ENCODE measurements at regions not wholly inside any gene's neighbourhood (a gene's known extent, or its start where the extent isn't known, plus 50 kb on each side); places are given as distances from the start of the nearest gene placed in this dataset.

DNA sequence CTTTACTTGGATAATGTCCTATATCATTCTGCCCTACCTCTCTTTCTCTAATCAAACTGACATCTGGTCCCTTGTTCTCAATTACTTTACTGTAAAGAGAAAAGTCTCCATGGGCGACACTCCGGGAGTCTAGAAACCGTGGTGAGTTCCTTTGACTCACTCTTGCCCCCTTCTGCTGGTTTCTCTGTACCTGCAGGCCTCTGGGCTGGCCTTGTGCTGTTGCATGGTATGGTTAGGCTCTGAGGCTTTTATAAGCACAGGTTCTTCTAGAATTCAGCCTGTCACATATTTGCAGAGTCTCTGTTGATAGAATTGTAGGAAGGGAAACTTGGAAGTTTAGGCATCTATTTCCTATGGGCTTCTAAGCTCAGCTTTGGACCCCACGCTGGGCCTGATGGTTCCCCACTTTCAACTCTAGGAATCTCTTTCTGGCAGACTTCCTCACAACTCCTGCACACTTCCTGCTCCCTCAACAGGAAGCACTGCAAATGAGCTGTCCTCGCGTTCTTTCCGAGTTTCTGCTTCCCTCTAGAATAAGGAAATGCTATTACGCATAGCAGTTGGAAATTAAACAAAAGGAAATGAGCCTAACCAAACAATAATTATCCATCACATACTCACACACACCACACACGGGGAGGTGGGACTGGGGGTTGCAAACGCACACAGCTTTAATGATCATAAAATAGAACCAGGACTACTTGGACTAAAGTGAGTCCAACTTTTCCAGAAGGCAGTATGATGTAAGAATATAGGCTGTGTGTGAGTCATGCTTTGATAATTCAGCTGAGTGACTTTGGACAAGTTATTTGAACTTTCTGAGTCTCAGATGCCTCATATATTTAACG is 683.3 kb downstream of the QKI start:
- TF ChIP-seq, protein P1, sequence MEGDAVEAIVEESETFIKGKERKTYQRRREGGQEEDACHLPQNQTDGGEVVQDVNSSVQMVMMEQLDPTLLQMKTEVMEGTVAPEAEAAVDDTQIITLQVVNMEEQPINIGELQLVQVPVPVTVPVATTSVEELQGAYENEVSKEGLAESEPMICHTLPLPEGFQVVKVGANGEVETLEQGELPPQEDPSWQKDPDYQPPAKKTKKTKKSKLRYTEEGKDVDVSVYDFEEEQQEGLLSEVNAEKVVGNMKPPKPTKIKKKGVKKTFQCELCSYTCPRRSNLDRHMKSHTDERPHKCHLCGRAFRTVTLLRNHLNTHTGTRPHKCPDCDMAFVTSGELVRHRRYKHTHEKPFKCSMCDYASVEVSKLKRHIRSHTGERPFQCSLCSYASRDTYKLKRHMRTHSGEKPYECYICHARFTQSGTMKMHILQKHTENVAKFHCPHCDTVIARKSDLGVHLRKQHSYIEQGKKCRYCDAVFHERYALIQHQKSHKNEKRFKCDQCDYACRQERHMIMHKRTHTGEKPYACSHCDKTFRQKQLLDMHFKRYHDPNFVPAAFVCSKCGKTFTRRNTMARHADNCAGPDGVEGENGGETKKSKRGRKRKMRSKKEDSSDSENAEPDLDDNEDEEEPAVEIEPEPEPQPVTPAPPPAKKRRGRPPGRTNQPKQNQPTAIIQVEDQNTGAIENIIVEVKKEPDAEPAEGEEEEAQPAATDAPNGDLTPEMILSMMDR (IDR thresholded peaks at IDR 0.05; ENCODE audit: unreplicated experiment) = no peak
- H3K4me1 Mint-ChIP-seq (ENCODE audit: unreplicated experiment) = peaks cover 65% of the 10 kb centered on the region
- peak overlapping the region; percentile 93 for H3K27ac Mint-ChIP-seq (ENCODE audit: unreplicated experiment)
- H3K36me3 Mint-ChIP-seq (ENCODE audit: low read depth, unreplicated experiment) = peaks cover 4% of the 10 kb centered on the region
- peak; percentile 52 for DNase-seq (ENCODE audit: low spot score)
- no peak overlapping the region for H3K4me3 Mint-ChIP-seq (ENCODE audit: unreplicated experiment)
- H3K9me3 Mint-ChIP-seq (ENCODE audit: unreplicated experiment) = no peaks in the 10 kb centered on the region
- peaks cover 7% of the 10 kb centered on the region for H3K27me3 Mint-ChIP-seq (ENCODE audit: unreplicated experiment)

DNA sequence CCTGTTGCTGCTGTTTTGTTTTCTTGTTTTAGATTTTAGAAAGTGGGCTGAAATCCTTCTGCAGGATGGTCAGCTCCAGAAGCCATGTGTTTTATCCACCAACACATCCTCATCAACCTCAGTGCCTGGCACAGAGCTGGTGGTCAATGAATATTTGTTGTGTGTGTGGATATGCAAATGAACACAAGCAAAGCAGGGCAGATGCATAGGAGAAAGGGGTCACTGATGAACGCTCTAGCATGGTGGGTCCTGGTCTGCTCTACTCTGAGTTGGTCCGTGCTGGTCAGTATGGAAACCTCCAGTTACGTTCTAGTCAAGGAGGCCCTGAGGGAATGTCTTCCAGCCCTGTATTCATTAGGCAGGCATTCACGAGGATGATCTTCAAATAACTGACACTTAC is 682.5 kb downstream of the QKI start:
- H3K4me1 Mint-ChIP-seq (ENCODE audit: unreplicated experiment) = peaks cover 58% of the 10 kb centered on the region
- peaks cover 7% of the 10 kb centered on the region for H3K27me3 Mint-ChIP-seq (ENCODE audit: unreplicated experiment)
- peak overlapping the region; percentile 93 for H3K27ac Mint-ChIP-seq (ENCODE audit: unreplicated experiment)

DNA sequence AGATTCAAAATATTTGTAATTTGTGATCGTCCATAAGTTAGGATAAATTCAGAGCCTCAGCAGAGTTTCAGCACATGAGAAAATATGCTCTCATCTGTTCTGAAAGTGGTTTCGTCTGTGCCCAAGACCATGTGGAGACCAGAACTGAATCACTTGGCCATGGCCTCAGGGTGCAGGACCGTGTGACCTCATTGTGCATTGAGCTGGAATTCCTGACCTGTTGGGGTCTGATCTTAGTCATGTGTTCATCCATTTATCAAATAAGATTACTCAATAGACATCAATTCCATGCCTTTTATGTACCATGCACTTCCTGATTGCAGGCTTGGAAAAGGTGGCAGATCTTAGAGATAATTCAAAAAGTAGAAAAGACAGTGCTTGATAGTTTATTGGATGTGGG is 680.5 kb downstream of the QKI start:
- TF ChIP-seq, protein P1 (IDR thresholded peaks at IDR 0.05; ENCODE audit: unreplicated experiment) = no peak
- H3K27ac Mint-ChIP-seq (ENCODE audit: unreplicated experiment) = no peak overlapping the region
- no peaks in the 10 kb centered on the region for H3K9me3 Mint-ChIP-seq (ENCODE audit: unreplicated experiment)
- no peak overlapping the region for H3K4me3 Mint-ChIP-seq (ENCODE audit: unreplicated experiment)
- no peak for DNase-seq (ENCODE audit: low spot score)
- peaks cover 47% of the 10 kb centered on the region for H3K4me1 Mint-ChIP-seq (ENCODE audit: unreplicated experiment)
- peaks cover 7% of the 10 kb centered on the region for H3K27me3 Mint-ChIP-seq (ENCODE audit: unreplicated experiment)
- peaks cover 4% of the 10 kb centered on the region for H3K36me3 Mint-ChIP-seq (ENCODE audit: low read depth, unreplicated experiment)

More for the DNA sequence above, 682.5 kb downstream of the QKI start:
- H3K4me3 Mint-ChIP-seq (ENCODE audit: unreplicated experiment) = no peak overlapping the region
- H3K9me3 Mint-ChIP-seq (ENCODE audit: unreplicated experiment) = no peaks in the 10 kb centered on the region
- TF ChIP-seq, protein P1 (IDR thresholded peaks at IDR 0.05; ENCODE audit: unreplicated experiment) = no peak
- DNase-seq (ENCODE audit: low spot score) = no peak
- H3K36me3 Mint-ChIP-seq (ENCODE audit: low read depth, unreplicated experiment) = peaks cover 4% of the 10 kb centered on the region

DNA sequence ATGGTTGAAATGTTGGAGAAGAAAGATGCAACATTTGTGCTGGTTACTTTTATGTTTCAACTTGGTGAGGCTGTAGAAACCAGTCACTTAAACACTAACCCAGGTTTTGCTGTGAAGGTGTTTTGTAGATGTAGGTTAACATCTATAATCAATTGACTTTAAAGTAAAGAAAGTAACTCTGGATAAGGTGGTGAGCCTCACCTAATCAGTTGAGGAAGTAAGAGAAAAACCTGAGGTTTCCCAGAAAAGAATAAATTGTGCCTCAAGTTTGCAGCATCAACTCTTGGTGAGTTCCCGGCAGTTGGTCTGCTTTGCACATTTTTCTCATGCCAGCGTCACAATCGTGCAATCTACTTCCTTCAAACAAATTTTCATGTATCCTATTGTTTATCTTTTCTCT is 673.4 kb downstream of the QKI start:
- H3K4me3 Mint-ChIP-seq (ENCODE audit: unreplicated experiment) = no peak overlapping the region
- H3K27ac Mint-ChIP-seq (ENCODE audit: unreplicated experiment) = no peak overlapping the region
- H3K36me3 Mint-ChIP-seq (ENCODE audit: low read depth, unreplicated experiment) = peaks cover 9% of the 10 kb centered on the region
- H3K4me1 Mint-ChIP-seq (ENCODE audit: unreplicated experiment) = peaks cover 14% of the 10 kb centered on the region
- no peaks in the 10 kb centered on the region for H3K9me3 Mint-ChIP-seq (ENCODE audit: unreplicated experiment)
- TF ChIP-seq, protein P1 (IDR thresholded peaks at IDR 0.05; ENCODE audit: unreplicated experiment) = no peak
- DNase-seq (ENCODE audit: low spot score) = no peak
- H3K27me3 Mint-ChIP-seq (ENCODE audit: unreplicated experiment) = peaks cover under 1% of the 10 kb centered on the region

DNA sequence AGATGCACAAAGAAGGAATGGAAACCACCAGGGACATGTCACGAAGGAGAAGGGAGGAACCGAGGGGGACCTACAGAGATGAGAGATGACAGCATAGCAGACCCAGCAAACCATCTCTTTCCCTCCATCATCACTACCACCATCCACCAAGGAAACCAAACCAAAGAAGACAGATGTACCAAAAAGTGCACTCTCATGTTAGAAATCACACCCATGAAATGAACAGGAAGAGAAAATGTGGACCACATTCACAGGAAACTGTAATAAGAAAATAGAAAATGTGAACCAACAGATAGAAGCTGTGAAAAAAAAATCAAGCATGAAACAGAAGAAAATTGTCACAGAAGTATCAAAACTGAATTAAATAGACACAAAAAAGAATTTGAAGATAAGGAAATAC is 672.7 kb downstream of the QKI start:
- Mint-ChIP-seq H3K27ac (ENCODE audit: unreplicated experiment) (no peak overlapping the region), H3K9me3 (ENCODE audit: unreplicated experiment) (no peaks in the 10 kb centered on the region), H3K4me1 (ENCODE audit: unreplicated experiment) (peaks cover 14% of the 10 kb centered on the region), H3K4me3 (ENCODE audit: unreplicated experiment) (no peak overlapping the region), H3K36me3 (ENCODE audit: low read depth, unreplicated experiment) (peaks cover 9% of the 10 kb centered on the region), H3K27me3 (ENCODE audit: unreplicated experiment) (peaks cover 1% of the 10 kb centered on the region)
- no peak for DNase-seq (ENCODE audit: low spot score)
- TF ChIP-seq, protein P1 (IDR thresholded peaks at IDR 0.05; ENCODE audit: unreplicated experiment) = no peak
